WERI-Rb-1 (cell line): ENCODE measurements at regions not wholly inside any gene's neighbourhood (a gene's known extent, or its start where the extent isn't known, plus 50 kb on each side); places are given as distances from the start of the nearest gene placed in this dataset.

ENCODE experiments used
- DNase-seq: peaks from one replicate; pipeline ENCODE4 v3.0.0-alpha.2; 2020
- H3K27ac ChIP-seq: fragments of 250-450 bp; sonication (Bioruptor Pico); 2 replicates; pipeline ENCODE4 v1.5.1; 2020; ENCODE audit warnings: mild to moderate bottlenecking, moderate library complexity
- H3K27me3 ChIP-seq: fragments of 250-450 bp; sonication (Bioruptor Pico); 2 replicates; pipeline ENCODE4 v1.5.1; 2021; ENCODE audit warnings: mild to moderate bottlenecking, low read depth, moderate library complexity; ENCODE audit not compliant: insufficient read depth, severe bottlenecking
- H3K36me3 ChIP-seq: fragments of 250-450 bp; sonication (Bioruptor Pico); 2 replicates; pipeline ENCODE4 v1.5.1; 2020; ENCODE audit warnings: mild to moderate bottlenecking, moderate library complexity
- H3K4me3 ChIP-seq: 2 replicates; pipeline ENCODE4 v1.5.1; 2011; ENCODE audit warnings: low read depth, mild to moderate bottlenecking, control low read depth, low read length
- H3K9me3 ChIP-seq: fragments of 250-450 bp; sonication (Bioruptor Pico); 2 replicates; pipeline ENCODE4 v1.5.1; 2021; ENCODE audit warnings: mild to moderate bottlenecking, moderate library complexity; ENCODE audit not compliant: severe bottlenecking
- CTCF ChIP-seq: IDR thresholded peaks from 2 replicates; pipeline ENCODE4 v1.5.1; 2011; ENCODE audit warnings: low read depth, mild to moderate bottlenecking, control low read depth, inconsistent platforms, low read length

GRCh38 chr13:50257646-50258045, 242.4 kb downstream of the KCNRG start:
- no peak for TF ChIP-seq CTCF
- no peak for DNase-seq
- Histone ChIP-seq H3K27ac (no peak overlapping the region), H3K27me3 (no peaks in the 10 kb centered on the region), H3K36me3 (no peaks in the 10 kb centered on the region), H3K4me3 (no peak overlapping the region), H3K9me3 (no peaks in the 10 kb centered on the region)

- Histone ChIP-seq H3K4me3 (no peak overlapping the region), H3K27me3 (no peaks in the 10 kb centered on the region), H3K27ac (no peak overlapping the region), H3K36me3 (no peaks in the 10 kb centered on the region), H3K9me3 (no peaks in the 10 kb centered on the region)
- TF ChIP-seq CTCF, result no peak
- DNase-seq, result no peak
Measured at GRCh38 chr13:50261130-50261901, 246.1 kb downstream of the KCNRG start.

- Histone ChIP-seq H3K27me3 (no peaks in the 10 kb centered on the region), H3K4me3 (no peak overlapping the region), H3K9me3 (no peaks in the 10 kb centered on the region), H3K27ac (no peak overlapping the region), H3K36me3 (no peaks in the 10 kb centered on the region)
- TF ChIP-seq CTCF, result no peak
- no peak for DNase-seq
Measured at GRCh38 chr13:50267066-50267465, 251.8 kb downstream of the KCNRG start.

GRCh38 chr13:50267917-50268316, 252.7 kb downstream of the KCNRG start:
- DNase-seq, result no peak
- Histone ChIP-seq H3K27ac (no peak overlapping the region), H3K27me3 (no peaks in the 10 kb centered on the region), H3K4me3 (no peak overlapping the region), H3K9me3 (no peaks in the 10 kb centered on the region), H3K36me3 (no peaks in the 10 kb centered on the region)
- TF ChIP-seq CTCF, result no peak

DNA sequence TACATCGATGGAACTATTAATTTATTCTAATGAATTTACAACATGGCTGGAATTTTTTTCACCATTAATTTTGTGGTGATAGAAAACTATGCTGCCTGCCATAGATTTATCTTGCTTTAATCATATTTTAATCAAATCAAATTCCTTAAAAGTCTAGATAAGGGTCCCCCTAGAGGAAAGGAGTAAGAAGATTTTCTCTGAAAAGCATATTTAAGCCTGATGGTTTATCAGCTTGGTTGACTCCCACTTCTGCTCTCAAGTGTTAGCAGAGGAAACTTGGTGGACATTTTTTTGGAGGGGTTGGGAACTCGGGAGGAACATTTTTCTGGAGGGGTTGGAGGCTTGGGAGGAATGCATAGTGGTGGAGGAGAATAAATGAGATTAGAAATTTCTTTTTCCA, 253.3 kb downstream of the KCNRG start:
- Histone ChIP-seq H3K27me3 (no peaks in the 10 kb centered on the region), H3K27ac (no peak overlapping the region), H3K4me3 (no peak overlapping the region), H3K36me3 (no peaks in the 10 kb centered on the region), H3K9me3 (no peaks in the 10 kb centered on the region)
- DNase-seq, result no peak
- no peak for TF ChIP-seq CTCF

DNA sequence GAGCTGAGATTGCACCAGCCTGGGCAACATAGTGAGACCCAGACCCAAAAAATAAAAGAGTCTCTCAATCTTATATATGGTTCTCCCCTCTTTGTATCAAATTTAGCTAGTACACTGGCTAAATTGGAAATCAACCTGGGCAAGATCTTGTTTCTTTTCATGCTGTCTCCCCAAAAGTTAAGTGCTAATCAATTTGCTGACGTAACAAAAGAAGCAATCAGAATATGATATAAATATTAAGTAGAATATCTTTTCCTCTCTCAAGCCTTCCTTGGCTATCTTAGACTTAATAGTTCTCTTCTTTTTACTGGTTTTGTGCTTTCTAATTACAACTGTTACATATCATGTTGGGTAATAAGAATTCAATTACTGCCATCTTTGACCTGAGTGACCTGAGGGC, 258.9 kb downstream of the KCNRG start:
- Histone ChIP-seq H3K4me3 (no peak overlapping the region), H3K27ac (no peak overlapping the region), H3K36me3 (no peaks in the 10 kb centered on the region), H3K9me3 (no peaks in the 10 kb centered on the region), H3K27me3 (no peaks in the 10 kb centered on the region)
- TF ChIP-seq CTCF, result no peak
- DNase-seq, result no peak
